ELF-1 (cell line): ENCODE measurements at regions not wholly inside any gene's neighbourhood (a gene's known extent, or its start where the extent isn't known, plus 50 kb on each side); places are given as distances from the start of the nearest gene placed in this dataset.

Experiments used
- DNase-seq: peaks from one replicate; pipeline ENCODE4 v3.0.0-alpha.2; 2016; ENCODE audit warnings: low read depth, low spot score

DNA sequence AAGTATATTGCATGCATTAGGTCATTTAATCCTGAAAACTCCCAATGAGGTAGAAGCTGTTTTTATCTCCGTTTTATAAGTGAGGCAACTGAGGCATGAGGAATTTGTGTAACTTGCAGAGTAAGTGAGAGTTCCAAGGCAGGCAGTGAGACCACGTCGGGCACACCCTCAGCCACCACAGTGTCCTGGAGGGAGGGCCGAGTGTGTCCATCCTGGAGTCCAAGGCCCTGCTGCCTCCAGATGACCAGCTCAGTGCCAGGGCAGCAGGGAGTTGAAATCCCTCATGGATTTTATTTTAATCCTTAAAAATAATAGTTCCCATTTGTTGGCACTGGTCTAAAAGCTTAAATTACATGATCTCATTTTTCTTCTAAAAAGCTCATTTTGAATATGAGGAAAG, 104.6 kb upstream of the SMIM23 start:
- DNase-seq: no peak

DNA sequence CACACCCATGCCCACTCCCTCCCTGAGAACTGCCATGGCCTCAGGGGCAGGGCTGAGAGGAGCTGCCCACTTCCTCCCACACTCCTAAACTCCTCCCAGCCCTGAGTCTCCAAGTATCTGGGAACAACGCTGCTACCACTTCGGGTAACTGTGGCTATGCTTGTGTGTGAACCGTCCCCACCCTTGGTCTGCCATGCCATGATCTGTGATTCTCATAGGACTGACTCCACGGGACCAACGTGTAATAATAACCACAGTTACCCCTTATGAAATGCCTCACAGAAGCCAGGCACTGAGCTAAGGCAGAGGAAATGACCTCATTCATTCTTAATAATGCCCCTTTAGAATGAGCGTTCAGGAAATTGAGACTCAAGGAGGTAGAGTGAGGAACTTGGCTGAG, 103.9 kb upstream of the SMIM23 start:
- DNase-seq: no peak

DNA sequence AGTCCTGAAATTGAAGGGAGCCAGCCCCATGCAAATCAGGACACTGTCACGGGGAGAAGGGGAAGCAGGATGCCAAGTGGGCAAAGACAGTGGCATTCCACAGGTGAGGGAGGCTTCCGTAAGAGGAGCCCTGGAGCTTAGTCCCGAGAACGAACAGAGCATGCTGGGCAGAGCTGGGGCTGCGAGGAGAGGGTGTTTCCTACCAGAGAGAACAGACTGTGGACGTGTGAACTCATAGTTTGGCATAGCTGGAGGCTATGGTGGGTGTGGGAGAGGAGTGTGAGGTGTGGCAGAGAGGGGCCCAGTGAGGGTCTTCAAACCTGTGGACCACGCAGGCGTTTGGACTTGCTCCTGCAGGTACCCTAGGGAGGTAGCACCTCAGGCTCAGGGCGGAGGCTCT, 102.8 kb upstream of the SMIM23 start:
- DNase-seq: no peak

DNA sequence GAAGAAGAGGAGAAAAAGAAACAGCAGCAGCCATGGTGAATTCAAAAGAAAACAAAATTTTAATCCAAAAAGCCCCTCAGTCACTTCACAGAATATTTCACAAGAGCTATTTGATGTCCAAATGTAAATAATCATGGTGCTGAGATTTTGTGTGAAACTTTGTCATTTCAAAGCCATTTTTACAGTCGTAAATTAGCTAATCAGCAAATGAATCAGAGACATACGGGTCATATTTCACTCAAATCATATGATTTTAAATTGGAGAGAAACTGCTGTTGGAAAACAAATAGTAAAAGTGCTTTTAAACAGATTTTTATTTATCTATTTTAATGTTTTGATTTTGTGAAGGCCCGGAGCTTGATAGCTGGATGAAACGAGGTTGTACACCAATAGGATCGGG, 101.4 kb upstream of the SMIM23 start:
- DNase-seq: no peak

DNA sequence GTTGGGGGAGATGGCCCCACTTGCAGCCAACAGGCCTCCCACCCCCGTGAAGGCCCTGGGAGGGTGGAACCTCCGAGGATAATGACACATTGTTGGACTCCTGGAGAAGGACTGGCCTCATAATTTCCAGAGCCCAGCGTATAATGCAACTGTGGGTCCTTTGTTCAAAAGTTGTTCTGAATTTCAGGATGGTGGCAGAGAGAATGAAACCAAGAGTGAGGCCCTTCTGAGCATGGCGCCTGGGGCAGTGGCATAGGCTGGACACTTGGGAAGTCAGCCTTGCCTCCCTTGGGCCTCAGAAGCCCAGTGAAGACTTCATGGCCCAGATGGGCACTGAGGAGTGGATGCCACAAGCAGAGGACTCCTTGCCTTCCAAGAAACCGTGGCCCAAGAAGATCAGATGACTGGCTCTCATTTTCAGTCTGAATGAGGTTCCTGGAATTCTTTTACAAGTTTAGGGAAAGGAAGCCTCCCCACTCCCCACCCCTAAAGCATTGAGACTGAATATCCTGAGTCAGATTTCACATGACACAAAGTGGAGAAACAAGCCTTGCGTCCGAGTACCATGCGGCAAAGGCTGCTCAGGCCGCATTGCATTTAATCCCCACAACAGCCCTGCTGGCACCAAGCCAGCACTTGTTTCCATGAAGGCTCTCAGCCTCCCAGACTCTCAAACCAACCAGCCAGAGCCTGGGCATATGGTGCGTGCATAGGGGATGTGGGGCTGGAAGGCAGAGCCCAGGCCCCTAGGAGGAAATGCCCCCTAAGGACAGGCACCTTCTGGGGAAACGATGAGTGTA, 96.7 kb upstream of the SMIM23 start:
- no peak for DNase-seq

DNA sequence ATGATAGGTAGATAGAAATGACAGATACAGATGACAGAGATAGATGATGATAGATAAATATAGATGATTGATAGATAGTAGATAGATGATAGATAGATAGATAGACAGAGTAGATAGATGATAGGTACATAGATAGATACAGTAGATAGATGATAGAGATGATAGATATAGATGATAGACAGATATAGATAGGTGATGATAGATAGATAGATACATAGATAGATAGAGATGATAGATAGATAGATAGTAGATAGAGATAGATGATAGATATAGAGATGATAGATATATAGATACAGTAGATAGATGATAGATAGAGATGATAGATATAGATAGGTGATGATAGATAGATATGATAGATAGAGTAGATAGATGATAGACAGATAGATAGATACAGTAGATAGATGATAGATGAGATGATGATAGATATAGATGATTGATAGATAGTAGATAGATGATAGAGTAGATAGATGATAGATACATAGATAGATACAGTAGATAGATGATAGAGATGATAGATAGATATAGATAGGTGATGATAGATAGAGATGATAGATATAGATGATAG, 95.7 kb upstream of the SMIM23 start:
- DNase-seq: no peak

DNA sequence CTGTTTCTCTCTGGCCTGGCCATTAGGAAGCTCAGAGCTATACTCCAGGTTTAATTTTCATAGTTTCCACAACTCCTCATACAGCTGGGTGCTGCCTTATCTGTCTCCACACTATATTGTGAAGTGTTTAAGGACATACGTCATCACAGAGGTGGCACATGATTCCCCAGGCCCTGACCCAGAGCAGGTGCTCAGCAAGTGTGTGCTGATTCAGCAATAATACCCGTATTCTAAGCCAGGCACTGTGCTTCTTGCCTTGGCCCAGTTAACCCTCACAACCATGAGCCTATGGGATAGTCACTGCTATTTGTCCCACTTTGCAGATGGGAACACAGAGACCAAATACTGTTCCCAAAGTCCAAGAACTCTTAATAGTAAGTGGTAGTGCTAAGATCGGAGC, 93.5 kb upstream of the SMIM23 start:
- no peak for DNase-seq

DNA sequence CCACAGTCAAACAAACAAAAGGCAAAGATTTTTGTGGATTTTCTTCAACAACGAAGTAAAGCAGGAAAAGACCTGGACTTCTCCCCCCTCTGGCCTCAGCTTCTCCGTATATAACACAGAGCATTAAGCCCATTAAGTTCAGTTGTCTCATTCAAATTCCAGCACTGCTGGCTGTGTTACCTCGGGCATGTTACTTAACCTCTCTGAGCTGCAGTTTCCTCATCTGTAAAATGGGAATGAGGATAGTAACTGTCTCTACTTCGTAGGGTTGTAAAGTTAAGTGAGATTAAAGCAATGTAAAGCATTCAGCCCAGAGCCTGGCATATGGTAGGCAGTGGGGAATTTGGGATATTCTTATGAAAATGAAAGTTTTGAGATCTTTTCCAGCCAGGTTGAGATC, 92.7 kb upstream of the SMIM23 start:
- DNase-seq: no peak

DNA sequence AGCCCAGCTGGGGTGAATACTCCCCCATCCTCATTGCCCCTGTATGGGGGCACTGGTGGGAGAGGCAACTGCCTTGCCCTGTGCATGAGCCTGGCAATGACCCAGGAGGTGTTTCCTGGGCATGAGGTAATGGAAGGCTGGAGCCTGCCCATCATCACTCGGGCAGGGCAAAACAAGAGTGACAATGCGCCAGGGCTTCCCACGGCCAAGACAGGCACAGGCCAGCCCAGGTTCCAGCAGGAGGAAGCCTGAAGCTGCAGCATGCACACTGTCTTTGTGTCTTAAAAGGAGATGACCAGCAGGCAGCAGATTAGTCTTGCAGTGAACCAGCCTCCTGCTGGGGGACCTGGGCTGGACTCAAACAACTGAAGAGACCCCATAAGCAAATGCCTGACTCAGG, 92.2 kb upstream of the SMIM23 start:
- DNase-seq: peak; percentile 20

DNA sequence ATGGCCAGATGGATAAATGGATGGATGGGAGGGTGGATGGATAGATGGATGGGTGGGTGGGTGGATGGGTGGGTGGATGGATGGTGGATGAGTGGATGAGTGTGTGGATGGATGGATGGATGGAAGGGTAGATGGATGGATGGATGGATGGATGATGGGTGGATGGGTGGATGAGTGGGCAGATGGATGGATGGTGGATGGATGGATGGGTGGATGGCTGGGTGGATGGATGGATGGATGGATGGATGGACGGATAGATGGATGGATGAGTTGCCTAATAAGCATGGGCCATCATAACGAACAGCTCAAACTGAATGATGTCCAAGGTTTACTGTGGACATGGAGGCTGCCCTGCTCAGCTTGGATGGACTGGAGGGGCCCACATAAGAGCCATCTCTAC, 89.8 kb upstream of the SMIM23 start:
- DNase-seq: no peak

DNA sequence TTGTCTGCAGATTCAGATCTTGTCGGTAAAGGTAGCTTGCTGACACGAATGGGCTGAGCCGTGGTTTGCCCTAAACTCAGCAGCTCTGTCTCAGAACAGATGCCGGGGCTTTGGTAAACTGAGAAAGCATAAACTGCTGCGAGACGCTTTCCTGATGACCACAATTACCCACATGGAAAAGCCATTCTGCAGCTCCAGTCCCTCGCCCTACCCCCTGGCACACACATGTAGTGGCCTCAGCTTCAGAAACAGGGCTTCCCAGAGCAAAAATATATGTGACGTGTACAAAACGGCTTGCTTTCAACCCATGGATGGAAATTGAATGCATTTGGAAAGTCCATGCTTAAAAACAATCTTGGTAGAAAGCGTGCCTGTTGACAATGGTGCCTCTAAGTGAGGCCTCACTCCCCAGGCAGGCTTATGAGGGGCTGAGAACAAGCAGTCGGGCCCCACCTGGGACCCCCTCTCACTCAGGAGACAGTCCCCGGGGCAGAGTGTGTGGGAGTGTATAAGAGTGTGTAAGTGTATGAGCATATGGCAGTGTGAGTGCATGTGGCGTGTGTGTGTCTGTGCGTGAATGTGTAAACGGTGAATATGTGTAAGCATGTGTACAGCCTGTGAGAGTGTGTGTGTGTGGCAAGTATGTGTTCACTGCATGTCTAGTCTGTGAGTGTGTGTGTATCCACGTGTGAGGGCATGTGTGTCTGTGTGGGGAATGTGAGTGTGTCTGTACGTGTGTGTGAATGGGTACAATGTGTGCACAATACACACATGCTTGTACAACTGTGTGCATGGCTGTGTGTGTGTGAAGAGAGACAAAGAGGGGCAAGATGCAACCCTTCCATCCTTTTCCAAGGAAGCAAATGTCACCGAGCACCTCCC, 88.2 kb upstream of the SMIM23 start:
- no peak for DNase-seq

DNA sequence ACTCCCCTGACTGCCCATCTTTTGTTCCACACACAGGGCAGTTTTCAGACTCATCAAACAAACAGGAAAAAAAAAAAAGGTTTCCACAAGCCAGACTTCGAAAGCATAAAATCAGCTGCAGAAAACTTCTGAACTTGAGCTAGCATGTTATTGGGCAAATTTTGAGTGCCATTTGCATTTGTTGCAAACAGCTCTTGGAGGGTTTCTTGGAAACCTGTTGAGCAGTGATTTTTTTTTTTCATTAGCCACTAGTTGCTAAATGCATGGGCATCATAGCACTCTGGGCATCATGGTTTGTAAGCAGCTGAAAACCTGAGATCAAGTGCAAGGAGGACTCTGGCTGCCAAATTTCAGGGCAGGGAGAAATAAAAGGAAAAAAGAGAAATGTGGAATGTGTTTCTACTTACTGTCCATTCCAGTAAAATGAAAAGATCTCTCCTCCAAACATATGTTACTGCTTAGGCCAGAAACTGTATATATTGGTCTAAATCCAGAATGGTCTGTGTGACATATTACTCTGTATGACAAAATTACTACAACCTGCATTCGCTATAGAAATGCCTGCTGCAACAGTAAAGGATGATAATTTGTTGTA, 85.2 kb upstream of the SMIM23 start:
- DNase-seq: no peak

DNA sequence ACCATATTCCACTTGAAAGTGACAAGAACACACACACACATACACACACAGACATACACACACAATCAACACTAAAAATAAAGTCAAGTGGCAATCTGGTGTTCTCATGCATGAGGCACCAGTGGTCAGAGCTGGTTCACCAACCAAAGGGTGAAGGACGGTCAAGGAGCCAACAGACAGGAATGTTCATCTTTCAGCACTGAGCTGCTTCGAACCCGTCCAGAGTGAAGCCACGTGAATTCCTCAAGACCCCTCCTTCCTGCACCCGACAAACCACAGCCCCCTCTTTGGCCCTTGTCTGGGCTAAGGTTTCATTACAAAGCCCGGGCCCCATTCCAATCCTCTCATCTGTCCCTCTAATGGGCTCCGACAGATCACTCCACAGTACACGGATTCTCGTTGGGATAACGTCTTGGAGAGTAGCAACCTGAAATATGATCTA, 84.5 kb upstream of the SMIM23 start:
- DNase-seq: no peak

DNA sequence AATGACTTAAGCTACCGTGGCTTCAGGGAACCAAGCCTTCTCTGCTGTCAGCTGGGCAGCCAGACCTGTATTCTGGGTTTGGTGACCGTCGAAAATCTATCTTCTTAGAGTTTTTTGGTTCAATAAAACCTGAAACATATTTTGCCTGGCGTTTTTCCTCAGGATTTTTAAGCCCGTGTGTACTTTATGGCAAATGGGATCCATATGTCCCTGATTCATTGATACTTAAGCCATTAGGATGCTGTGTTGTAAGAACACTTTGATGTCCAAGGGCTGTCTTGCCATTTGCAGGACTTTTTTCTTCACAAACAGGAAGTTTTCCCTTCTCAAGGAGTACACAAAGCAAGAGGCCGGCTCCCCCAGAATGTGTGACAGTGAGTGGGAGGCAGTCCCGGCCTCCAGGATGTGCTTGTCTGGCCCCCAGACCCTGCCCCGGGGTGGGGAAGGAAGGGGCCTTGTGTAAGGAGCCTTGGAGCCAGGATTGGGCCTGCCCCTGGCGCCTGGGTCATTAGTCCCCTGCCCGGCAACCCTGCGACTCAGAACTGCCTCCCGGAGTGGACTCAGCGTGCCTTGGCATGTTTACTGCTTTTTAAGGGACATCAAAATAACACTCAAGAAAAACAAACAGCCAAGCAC, 83.4 kb upstream of the SMIM23 start:
- no peak for DNase-seq

DNA sequence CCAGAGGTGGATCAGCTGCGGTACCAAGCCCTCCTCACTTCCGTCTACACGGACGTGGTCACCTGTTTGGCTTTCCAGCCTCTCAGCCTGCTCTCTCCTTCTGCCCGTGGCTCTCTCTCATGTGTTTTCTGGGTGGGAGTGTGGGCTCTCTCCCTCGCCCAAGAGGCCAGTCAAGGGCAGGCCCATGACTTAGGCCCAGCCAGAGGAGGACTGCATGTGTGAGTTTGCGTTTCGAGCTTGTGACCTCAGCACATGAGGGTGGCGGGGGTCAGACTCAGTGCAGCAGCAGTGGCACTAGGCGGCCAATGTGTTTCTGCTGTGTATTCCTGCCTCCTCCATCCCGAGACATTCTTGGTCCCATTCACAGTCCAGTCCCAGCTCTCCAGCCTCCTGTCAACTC, 82.5 kb upstream of the SMIM23 start:
- no peak for DNase-seq

DNA sequence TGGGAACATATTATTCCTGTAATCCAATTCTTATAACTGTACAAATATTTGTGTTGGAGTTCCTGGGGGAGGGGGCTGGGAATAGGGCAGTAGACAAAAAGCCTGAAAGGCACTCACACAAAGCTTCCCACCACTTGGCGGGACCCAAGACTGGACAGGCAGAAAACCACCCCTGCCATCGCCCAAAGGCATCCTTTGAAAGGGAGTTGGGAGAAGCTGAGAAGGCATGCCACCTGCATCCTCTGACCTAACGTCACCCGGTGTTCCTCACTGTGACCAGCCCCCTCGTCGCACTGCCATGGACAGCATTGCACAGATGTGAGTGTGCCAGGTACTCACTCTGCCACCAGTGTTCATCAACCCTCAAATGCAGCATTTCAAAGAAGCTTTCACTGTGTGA, 80.6 kb upstream of the SMIM23 start:
- no peak for DNase-seq

DNA sequence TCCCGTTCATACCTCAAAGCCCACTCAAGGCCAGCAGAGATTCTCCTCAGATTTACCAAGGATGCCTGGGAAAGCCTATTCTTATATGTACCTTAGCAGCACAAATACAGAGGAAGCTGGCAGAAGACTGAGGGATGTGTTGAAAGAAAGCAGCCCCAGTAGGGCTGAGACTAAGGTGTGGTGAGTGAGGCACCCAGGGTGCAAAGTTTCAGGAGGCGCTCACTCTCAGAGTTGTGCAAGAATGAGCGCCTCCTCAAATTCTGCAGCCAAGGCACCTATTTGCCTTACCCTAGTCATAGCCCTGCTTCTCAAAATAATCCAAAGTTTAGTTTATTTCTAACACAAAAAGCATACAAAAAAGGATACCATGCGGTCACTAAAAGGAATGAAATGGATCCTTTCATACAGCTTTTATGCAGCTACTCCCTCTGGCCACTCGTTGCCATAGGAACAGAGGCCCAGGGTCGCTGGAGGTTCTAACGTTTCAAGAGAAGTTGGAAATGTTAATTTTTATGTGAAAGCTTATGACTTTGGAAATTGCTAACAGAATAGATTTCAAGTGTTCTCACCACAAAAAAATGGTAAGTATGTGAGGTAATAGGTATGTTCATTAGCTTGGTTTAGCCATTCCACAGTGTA, 79.7 kb upstream of the SMIM23 start:
- no peak for DNase-seq

DNA sequence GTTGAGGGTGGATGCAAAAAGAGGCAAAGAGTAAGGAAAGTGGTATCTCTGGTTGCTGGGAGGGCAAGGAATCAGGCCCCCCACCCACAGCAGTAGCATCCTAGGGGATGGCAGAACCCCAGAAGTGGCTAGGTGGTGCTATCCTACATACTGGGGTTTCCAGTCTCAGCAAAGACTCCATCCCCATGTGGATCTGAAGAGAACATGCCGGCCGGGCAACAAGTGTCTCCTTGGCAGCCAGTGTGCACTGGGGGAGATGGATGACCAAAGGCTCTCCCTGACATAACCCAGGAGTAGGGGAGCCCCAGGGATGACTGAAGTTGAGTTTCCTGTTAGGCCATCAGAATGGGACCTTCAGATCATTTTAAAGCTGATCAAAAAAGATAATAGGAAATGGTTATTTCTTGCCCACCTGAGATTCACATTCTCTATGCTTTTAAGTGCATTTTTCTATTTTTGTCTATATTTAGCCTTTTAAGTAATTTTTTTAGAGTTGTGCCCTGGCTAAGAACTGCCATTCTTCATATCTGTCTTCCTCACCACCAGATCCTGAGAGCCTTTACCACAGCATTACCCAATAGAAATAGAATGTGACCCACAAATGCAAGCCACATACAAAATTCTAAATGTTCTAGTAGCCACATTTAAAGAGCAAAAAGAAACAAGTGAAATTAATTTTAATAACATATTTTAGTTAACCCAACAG, 78.7 kb upstream of the SMIM23 start:
- DNase-seq: no peak

DNA sequence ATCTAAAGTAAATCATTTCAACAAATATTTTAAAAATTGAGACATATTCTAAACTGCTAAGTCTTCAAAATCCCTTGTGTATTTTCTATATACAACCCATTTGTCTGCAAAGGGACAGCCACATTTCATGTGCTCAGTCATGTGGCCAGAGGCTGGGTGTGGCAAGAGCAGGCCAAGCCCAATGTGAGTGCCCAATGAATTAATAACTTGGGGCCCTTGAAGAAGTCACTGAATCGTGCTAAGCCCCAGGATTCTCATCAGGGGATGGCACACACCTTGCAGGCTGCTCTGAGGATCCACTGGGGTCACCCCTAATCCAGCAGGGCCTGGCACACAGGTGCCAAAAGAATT, 78.2 kb upstream of the SMIM23 start:
- DNase-seq: no peak

DNA sequence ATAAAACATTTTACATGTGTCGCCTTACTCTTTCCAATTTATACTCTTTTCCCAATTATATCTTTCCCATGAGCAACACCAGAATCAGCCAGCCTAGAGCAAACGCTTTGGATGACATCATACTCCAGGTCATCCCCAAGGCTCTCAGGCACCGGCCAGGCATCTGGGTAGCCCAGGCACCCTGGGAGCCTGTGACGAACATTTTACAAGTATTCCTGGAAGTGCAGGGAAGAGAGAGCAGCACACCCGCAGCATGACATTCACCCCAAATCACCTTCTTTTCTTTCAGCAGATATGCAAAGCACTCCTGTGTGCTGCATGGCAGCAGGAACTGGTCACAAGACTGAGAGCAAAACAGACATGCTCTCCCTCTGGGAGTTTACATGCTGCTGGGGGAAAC, 75.7 kb upstream of the SMIM23 start:
- peak; percentile 14 for DNase-seq
